ENCODE measurements at regions not wholly inside any gene's neighbourhood (a gene's known extent, or its start where the extent isn't known, plus 50 kb on each side); places are given as distances from the start of the nearest gene placed in this dataset.

DNA sequence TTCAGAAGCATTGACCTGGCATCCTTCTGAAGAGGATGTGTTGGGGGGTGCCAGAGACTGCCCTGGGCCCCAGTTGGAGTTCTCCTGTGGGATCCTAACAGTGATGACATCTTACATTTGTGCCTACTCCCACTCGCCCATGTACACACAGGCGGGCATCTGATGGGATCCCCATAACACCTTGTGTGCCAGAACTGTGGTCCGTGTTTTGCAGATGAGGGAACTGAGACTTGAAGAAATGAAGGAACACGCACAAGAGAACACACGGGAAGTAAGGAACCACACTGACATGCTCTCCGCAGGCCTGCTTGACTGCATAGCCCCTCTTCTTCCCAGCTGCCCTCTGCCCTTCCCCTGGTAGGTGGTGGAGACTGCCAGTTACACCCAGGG lies 255.3 kb downstream of the MYCN start:
- TF ChIP-seq, protein P1, sequence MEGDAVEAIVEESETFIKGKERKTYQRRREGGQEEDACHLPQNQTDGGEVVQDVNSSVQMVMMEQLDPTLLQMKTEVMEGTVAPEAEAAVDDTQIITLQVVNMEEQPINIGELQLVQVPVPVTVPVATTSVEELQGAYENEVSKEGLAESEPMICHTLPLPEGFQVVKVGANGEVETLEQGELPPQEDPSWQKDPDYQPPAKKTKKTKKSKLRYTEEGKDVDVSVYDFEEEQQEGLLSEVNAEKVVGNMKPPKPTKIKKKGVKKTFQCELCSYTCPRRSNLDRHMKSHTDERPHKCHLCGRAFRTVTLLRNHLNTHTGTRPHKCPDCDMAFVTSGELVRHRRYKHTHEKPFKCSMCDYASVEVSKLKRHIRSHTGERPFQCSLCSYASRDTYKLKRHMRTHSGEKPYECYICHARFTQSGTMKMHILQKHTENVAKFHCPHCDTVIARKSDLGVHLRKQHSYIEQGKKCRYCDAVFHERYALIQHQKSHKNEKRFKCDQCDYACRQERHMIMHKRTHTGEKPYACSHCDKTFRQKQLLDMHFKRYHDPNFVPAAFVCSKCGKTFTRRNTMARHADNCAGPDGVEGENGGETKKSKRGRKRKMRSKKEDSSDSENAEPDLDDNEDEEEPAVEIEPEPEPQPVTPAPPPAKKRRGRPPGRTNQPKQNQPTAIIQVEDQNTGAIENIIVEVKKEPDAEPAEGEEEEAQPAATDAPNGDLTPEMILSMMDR (conservative IDR thresholded peaks at IDR 0.05 in 1 of 2, IDR thresholded peaks at IDR 0.05 in 1 of 2; ENCODE audit: extremely low read depth in 1 of 2, insufficient read depth in 1 of 2, low read depth in 1 of 2, low read length in 2 of 2): no peak
- no peak for TF ChIP-seq EZH2 (IDR thresholded peaks at IDR 0.05; ENCODE audit: borderline replicate concordance, low read length)
